ENCODE measurements at regions not wholly inside any gene's neighbourhood (a gene's known extent, or its start where the extent isn't known, plus 50 kb on each side); places are given as distances from the start of the nearest gene placed in this dataset.

DNA sequence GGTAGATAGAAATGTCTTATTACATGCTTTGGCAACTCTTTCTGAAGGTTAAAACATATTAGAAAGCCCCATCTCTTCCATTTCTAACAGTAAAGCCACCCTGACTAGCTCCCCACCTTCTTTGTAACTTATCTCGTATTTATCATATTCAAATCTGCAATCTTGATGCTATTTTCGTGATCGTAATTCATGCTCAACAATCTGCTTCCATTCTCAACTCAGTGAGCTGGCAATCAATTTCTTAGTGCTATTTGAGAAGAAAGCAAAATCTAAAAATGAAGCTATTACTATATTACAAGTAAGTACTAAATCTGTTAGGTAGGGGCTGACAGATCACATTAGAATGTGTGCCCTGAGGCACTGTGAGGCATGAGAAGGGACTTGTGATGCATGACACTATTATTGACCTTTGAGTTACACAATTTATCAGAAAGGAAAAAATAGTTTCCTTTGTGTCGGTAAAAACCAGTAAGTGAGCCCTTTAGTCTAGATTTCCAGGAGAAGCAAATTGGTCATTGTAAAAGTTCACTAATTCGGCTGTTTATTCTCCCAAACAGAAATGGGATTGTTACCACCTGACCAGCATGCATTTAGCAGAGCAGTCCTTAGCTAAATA, 379.7 kb upstream of the CNTN6 start:
- BruUV-seq (replicated peaks) = no TSS peak
- intact Hi-C loops (cut with micrococcal nuclease) = no loop called here
- Histone ChIP-seq H3F3A (ENCODE audit: low read length, unreplicated experiment) (no peaks in the 10 kb centered on the region), H3K9me2 (replicated peaks; ENCODE audit: low read length) (no peaks in the 10 kb centered on the region), H2AFZ (ENCODE audit: low read length) (no peak overlapping the region), H3K36me3 (ENCODE audit: low read depth, low read length) (no peaks in the 10 kb centered on the region), H3K27ac (ENCODE audit: low read length) (no peak overlapping the region), H4K20me1 (ENCODE audit: low read length) (no peaks in the 10 kb centered on the region), H3K9me3 (ENCODE audit: low read length) (peaks cover 12% of the 10 kb centered on the region; the same call in 1 of the 2 replicates), H3K4me2 (ENCODE audit: low read length) (no peak overlapping the region), H3K27me3 (ENCODE audit: low read length) (no peaks in the 10 kb centered on the region), H3K4me1 (ENCODE audit: insufficient read depth, low read length) (no peaks in the 10 kb centered on the region), H3K9ac (ENCODE audit: low read length) (no peak overlapping the region), H3K79me2 (ENCODE audit: low read length) (no peaks in the 10 kb centered on the region), H3K4me3 (ENCODE audit: low read length) (no peak overlapping the region)
- no peak for ATAC-seq
- DNase-seq = peak; percentile 55
- ChIA-PET CTCF (no interaction called here), POLR2A (ENCODE audit: unreplicated experiment) (no interaction called here)
- no peak for TF ChIP-seq EZH2 (IDR thresholded peaks at IDR 0.05; ENCODE audit: low read length, unreplicated experiment)
- TF ChIP-seq, protein P1, sequence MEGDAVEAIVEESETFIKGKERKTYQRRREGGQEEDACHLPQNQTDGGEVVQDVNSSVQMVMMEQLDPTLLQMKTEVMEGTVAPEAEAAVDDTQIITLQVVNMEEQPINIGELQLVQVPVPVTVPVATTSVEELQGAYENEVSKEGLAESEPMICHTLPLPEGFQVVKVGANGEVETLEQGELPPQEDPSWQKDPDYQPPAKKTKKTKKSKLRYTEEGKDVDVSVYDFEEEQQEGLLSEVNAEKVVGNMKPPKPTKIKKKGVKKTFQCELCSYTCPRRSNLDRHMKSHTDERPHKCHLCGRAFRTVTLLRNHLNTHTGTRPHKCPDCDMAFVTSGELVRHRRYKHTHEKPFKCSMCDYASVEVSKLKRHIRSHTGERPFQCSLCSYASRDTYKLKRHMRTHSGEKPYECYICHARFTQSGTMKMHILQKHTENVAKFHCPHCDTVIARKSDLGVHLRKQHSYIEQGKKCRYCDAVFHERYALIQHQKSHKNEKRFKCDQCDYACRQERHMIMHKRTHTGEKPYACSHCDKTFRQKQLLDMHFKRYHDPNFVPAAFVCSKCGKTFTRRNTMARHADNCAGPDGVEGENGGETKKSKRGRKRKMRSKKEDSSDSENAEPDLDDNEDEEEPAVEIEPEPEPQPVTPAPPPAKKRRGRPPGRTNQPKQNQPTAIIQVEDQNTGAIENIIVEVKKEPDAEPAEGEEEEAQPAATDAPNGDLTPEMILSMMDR (conservative IDR thresholded peaks at IDR 0.05; ENCODE audit: low read depth, low read length) = no peak

DNA sequence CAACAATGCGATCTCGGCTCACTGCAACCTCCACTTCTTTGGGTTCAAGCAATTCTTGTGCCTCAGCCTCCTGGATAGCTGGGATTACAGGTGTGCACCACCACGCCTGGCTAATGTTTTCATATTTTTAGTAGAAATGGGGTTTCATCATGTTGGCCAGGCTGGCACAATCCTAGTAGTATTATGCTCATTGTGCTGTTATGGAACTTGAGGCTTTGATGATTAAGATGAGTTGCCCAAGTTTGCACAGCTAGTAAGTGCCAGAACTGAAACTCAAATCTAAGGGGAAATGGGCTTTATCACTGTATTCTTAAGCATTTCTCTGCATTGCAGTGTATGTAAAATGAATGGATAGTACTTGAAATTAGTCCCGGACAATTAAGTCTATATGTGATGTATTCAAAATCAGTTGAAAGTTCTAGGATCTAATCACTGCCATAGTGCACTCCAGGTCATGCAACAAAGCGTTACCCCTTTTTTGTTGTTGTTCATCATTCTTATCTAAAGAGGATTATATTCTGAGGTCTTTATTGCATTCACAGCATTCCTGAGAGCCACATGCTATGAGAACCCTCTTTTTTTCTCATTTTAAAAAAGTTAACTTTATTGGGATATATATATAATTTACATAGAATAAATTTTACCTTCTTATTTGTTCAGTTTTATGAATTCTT, 378.7 kb upstream of the CNTN6 start:
- Histone ChIP-seq H3K9ac (ENCODE audit: low read length) (no peak overlapping the region), H3K27me3 (ENCODE audit: low read length) (no peaks in the 10 kb centered on the region), H3K4me3 (ENCODE audit: low read length) (no peak overlapping the region), H3K79me2 (ENCODE audit: low read length) (no peaks in the 10 kb centered on the region), H3K27ac (ENCODE audit: low read length) (0 out of 2 replicates have a peak overlapping the region, but pooled peaks have one; percentile 0), H3K9me2 (replicated peaks; ENCODE audit: low read length) (no peaks in the 10 kb centered on the region), H3K36me3 (ENCODE audit: low read depth, low read length) (no peaks in the 10 kb centered on the region), H3K9me3 (ENCODE audit: low read length) (peaks cover 10% of the 10 kb centered on the region; the same call in 1 of the 2 replicates), H4K20me1 (ENCODE audit: low read length) (no peaks in the 10 kb centered on the region), H3K4me2 (ENCODE audit: low read length) (no peak overlapping the region), H2AFZ (ENCODE audit: low read length) (no peak overlapping the region), H3F3A (ENCODE audit: low read length, unreplicated experiment) (no peaks in the 10 kb centered on the region), H3K4me1 (ENCODE audit: insufficient read depth, low read length) (no peaks in the 10 kb centered on the region)
- ChIA-PET POLR2A (ENCODE audit: unreplicated experiment) (no interaction called here), CTCF (no interaction called here)
- TF ChIP-seq, protein P1 (conservative IDR thresholded peaks at IDR 0.05; ENCODE audit: low read depth, low read length) = no peak
- TF ChIP-seq EZH2 (IDR thresholded peaks at IDR 0.05; ENCODE audit: low read length, unreplicated experiment) = no peak
- TF ChIP-seq EZH2phosphoT487 (IDR thresholded peaks at IDR 0.05; ENCODE audit: borderline replicate concordance, low read length) = no peak
- ATAC-seq (no peak), DNase-seq (no peak)
- BruUV-seq (replicated peaks) = no TSS peak
- intact Hi-C loops (cut with micrococcal nuclease) = no loop called here

DNA sequence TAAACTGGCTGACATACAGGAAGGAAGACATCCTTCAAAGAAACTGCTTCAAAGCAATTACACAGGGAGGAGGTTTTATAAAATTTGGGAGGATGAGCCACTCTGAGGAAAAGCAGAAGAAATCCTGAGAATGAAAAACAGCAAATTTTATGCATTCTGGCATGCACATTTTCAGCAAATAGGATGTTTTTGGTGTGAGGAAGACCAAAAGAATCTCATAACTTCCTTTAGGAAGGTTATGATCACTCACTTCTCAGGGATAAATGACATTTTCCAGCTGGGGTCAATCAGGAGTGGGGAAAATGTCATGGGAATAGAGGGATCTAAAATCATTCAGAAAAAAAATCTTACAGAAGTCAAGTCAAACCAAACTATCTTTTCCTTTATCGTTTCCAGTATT, 371.7 kb upstream of the CNTN6 start:
- H3K27me3 ChIP-seq (ENCODE audit: low read length) = no peaks in the 10 kb centered on the region
- BruUV-seq (replicated peaks) = no TSS peak
- intact Hi-C loops (cut with micrococcal nuclease) = no loop called here

More for the DNA sequence above, 371.7 kb upstream of the CNTN6 start:
- DNase-seq = no peak
- TF ChIP-seq, protein P1 (conservative IDR thresholded peaks at IDR 0.05; ENCODE audit: low read depth, low read length) = no peak
- TF ChIP-seq EZH2 (IDR thresholded peaks at IDR 0.05; ENCODE audit: low read length, unreplicated experiment) (no peak), EZH2phosphoT487 (IDR thresholded peaks at IDR 0.05; ENCODE audit: borderline replicate concordance, low read length) (no peak)
- ChIA-PET CTCF (no interaction called here), POLR2A (ENCODE audit: unreplicated experiment) (no interaction called here)
- H3K4me2 ChIP-seq (ENCODE audit: low read length) = no peak overlapping the region
- H3K9me2 ChIP-seq (replicated peaks; ENCODE audit: low read length) = no peaks in the 10 kb centered on the region
- H3K4me1 ChIP-seq (ENCODE audit: insufficient read depth, low read length) = no peaks in the 10 kb centered on the region
- no peaks in the 10 kb centered on the region for H4K20me1 ChIP-seq (ENCODE audit: low read length)
- H3K79me2 ChIP-seq (ENCODE audit: low read length) = no peaks in the 10 kb centered on the region
- H3F3A ChIP-seq (ENCODE audit: low read length, unreplicated experiment) = no peaks in the 10 kb centered on the region
- peaks cover 27% of the 10 kb centered on the region; the same call in 1 of the 2 replicates for H3K9me3 ChIP-seq (ENCODE audit: low read length)
- no peaks in the 10 kb centered on the region for H3K36me3 ChIP-seq (ENCODE audit: low read depth, low read length)
- no peak overlapping the region for H3K4me3 ChIP-seq (ENCODE audit: low read length)
- no peak for ATAC-seq
- no peak overlapping the region for H3K9ac ChIP-seq (ENCODE audit: low read length)
- no peak overlapping the region for H2AFZ ChIP-seq (ENCODE audit: low read length)
- H3K27ac ChIP-seq (ENCODE audit: low read length) = no peak overlapping the region
